GM18505 (cell line): ENCODE measurements at regions not wholly inside any gene's neighbourhood (a gene's known extent, or its start where the extent isn't known, plus 50 kb on each side); places are given as distances from the start of the nearest gene placed in this dataset.
A peak's percentile ranks its signal among the peaks of the same experiment; 100 is the strongest.
"Not testable (repeated sequence)": the region's sequence is repeated elsewhere in the genome, so short reads cannot be mapped to it uniquely, and the experiment has no call there.

Experiments
- ATAC-seq: cut with Tn5 transposase; IDR thresholded peaks from one replicate; pipeline ENCODE4 v1.9.1; 2021; ENCODE audit not compliant: unreplicated experiment
- POLR2A ChIP-seq: IDR thresholded peaks from 4 replicates; pipeline ENCODE4 v1.6.1; 2011; ENCODE audit warnings: borderline replicate concordance; ENCODE audit not compliant: insufficient read depth, insufficient read length; ENCODE audit errors: extremely low read depth

DNA sequence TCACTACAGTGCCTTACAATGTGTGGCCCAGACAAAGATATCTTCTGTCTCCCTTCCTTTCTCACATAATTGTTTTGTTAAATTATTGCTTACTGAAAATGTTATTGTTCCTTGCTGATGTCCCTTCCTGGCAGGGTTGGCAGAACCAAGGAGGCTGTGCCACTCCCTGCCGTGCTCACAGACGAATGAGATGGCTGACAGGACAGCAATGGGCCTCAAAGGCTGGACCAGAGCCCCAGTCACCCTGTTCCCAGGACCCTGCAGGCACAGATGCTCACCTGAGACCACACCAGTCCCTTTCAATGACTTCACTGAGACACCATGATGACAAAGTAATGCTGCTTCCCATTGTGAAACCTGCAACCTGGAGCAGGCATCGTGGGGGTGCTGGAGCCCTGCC, 375.1 kb downstream of the HACE1 start:
- ATAC-seq: no peak
- no peak for TF ChIP-seq POLR2A

DNA sequence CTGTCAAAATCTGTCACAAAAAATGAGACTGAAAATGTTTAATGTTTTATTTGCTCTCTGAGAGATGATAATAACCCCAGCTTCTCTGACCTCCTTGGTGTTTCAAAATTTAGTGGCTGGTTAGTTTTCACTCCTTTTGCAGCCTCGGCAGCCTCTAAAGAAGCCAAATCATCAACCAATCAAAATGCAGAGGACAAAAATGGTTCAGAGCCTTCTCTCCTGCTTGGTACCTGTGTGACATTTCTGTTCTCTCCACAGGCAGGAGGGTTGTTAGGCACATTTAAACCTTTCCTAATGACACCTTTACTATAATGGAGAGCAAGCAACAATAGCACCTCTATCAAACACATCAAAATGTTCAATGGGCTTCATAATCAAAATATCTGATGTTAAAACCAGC, 375.5 kb downstream of the HACE1 start:
- no peak for ATAC-seq
- TF ChIP-seq POLR2A: no peak

DNA sequence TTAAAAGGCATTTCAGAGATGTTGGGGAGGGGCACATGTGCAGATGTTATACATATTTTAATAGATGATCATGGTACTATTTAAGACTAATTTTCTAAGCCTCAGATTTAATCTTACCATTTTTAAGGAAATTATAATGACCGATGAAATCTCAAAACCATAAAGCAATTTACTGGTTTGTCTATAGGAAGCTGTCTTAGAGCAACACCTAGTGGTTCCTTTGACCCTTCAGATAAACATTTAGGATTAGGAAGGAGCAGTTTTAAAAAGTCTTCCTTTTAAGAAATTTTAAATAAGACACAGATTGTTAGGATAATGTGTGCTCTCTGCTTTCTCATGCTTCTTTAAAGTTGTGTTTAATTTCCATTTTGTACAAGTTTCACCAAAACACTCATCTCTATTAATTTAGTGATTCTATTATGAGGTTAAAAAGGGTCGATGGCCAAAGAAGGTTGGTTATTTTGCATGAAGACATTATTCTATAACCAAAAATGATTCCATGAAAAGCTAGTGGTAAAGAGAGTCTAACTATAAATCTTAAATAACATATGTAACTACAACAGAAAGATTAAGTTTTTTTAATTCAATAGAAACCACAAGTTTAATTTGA, 376.4 kb downstream of the HACE1 start:
- TF ChIP-seq POLR2A: no peak
- no peak for ATAC-seq

DNA sequence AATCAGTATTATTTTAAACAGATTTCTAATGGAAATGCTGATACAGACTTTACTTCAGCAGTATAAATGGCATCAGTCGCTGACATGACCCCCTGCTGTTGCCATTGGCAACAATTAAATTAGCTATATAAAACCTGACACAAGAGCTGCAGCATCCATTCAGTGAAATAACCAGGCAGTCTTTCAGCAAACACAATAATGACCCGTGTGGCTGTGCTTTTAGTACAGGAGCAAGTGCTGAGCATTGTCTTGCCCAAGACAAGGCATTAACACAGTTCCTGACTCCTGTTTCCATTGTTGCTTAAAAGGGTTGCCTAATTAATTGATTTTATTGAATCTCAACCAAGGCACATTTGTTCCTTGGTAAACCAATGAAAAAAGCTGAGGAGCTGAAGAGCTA, 382.1 kb downstream of the HACE1 start:
- TF ChIP-seq POLR2A: no peak
- ATAC-seq: no peak

DNA sequence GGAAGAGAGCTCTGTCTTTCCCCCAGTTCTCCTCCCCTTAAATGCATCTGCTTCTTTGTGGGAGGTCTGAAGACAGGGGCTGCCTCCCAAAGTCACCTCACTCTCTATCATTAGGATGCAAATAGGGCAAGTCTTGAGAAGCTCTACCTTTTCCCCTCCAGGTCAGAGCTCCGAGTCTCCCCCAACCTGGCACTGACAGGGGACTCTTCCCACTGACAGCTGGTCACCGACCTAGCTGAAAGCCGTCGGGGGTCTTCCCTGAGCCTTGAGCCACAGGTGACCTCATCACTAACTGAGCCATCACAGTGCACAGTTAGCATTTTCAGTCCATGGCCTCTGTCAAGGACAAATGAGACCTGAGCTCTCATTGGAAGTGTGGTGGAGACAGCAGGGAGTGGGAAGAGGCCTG, 386.7 kb downstream of the HACE1 start:
- ATAC-seq: no peak
- TF ChIP-seq POLR2A: no peak

DNA sequence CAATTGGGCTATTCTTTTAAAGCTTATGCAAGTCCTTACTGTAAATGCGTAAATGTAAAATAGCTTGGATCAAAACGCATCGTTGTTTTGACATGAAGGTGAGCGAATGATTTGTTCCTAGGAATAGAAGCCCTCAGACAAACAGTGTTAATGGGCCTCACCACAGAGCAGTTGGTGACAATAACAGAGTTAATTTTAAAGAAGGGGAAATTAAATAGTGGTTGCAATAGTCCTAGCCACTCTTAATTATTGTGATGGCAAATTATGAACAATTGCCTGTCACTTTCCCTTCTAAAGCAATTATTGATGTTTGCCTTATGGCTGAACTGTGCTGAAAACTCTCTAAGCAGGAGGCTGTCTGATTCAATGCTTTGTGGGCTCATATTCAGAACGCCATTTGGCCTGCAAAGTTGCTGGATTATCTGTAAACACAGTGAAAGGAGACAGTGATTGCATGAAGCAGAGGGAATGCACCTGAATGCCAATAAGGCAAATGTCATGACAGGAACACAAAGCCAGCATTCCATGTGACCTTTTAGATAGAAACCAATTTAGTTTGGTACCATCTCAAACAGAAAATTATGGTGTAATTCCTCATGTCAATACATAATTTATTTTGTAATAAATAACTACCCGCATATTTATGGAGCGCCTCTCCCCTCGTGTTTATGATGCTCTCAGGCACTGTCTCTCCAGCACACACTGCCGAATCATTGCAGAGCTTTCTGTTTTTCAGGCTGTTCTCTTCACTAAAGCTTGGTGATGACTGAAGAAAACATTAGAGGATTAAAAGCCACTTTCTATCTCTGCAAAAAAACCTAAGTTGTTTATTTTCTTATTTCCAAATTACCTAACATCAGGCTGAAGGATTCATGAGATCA, 387.5 kb downstream of the HACE1 start:
- TF ChIP-seq POLR2A: no peak
- no peak for ATAC-seq

DNA sequence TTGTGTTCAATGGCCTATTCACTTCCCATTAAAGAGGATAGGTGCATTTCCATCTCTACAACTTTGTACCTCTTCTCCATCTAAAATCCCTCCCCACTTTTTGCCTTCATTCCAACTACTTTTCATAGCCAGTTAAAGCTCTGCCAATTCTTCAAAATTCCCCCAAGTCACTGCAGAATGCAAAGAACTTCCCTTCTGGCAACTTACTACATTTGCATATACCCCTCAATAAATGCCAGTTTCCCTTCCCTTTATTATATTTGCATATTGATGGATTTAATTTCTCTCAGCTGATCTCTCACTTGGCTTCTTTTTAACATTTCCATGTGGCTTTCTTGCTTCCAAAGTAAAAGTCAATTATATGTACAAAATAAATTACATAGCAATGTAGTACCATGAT, 393.4 kb downstream of the HACE1 start:
- no peak for TF ChIP-seq POLR2A
- no peak for ATAC-seq

DNA sequence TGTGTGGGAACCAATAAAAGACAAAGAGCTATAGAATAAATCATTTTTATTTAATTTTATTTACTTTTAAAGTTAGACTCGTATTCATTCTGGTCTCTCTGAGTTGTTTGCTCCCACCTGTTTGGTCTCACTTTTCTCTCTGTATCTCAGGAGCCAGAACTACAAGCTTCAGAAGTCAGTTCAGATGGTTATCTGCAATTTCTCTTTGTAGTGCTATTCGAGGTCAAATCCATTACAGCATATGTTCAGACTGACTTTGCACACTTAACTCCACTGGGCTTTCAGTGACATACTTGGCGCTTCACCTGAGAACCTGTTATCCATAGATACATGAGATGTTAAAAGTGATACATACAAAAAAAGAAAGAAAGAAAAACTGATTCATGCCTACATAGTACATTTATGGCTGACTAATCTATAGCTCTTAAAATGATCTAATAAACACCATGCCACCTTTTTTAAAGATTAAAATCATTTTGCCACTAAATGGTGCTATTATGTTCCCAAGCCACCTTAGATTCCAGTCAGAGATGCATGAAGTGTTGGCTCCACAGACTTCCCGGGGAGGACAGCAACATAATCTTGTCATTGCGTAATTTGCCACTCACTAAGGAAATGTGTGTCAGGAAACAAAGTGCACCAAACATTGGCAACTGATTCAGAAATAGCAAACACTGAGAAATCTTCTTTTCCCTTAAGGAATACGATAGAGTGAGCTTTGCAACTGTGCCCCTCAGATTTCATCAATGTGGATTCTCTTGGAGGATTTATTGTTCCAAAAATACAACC, 396.7 kb downstream of the HACE1 start:
- TF ChIP-seq POLR2A: no peak
- ATAC-seq: no peak

DNA sequence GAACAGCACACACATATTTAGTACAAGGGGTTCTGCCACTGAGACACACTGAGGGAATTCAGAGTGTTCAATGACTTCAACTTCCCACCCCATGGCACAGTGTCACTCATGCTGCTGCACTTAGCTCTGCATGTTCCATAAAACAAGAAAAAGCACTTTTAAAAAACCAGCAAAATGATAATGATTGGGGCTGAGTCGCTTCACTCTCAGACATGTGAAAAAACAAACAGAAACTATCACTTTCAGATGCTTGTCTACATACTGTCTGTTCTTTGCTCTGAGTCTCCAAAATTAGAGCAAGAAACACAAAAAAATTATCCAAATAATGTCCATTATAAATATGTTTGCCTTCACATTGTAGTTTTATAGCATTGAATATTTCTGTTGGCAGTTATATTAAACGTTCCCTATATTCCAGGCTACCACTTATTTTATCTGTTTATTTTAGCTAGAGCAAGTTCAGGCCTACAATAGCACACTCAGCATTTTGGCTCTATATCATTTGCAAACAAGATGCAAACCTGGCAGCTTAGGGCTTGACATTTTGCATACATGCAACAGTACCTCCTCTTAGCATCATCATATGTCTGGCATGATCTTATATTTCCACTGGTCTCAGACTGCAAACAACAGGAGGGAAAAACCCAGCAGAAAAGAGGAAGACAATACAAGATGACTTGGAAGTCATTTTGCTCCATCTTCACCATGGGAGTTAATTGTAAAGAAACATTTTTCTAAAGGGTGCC, 398.8 kb downstream of the HACE1 start:
- no peak for TF ChIP-seq POLR2A
- no peak for ATAC-seq

DNA sequence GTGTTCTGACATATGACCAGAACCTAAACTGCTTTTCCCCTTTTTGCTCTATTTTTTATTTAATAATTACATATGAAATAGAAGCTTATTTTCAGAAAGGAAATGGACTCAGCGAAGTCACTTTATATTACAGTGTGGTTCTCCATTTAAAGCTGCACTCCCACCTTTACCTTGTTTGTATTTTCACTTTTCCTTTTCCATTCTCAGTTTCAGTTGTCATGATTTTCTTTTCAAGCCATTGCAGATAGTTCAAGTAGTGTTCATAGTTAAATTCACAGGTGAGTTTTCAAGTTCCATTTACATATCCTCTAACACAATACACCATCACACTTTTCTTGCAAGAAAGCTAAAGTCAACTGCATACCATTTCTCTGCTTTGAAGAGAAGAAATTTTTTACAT, 400.2 kb downstream of the HACE1 start:
- TF ChIP-seq POLR2A: no peak
- peak; percentile 90 for ATAC-seq

DNA sequence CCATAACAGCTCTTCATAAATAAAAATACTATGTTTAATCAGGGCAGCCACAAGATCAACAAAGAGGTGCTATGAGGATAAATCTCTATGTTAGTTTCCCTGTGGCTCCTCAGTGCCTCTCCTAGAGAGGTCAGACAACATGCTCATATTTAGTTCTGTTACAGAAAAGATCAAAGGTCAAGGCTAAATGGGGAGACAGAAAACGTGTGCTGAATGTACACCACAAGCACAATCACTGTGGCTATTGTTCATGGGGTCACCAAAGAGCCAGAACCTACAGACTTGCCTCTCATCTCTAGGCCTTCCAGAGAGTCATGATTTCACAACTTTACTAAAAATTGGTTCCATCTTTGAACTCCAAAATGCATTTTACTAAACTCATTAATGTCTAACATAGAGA, 409.8 kb downstream of the HACE1 start:
- TF ChIP-seq POLR2A: no peak
- no peak for ATAC-seq

DNA sequence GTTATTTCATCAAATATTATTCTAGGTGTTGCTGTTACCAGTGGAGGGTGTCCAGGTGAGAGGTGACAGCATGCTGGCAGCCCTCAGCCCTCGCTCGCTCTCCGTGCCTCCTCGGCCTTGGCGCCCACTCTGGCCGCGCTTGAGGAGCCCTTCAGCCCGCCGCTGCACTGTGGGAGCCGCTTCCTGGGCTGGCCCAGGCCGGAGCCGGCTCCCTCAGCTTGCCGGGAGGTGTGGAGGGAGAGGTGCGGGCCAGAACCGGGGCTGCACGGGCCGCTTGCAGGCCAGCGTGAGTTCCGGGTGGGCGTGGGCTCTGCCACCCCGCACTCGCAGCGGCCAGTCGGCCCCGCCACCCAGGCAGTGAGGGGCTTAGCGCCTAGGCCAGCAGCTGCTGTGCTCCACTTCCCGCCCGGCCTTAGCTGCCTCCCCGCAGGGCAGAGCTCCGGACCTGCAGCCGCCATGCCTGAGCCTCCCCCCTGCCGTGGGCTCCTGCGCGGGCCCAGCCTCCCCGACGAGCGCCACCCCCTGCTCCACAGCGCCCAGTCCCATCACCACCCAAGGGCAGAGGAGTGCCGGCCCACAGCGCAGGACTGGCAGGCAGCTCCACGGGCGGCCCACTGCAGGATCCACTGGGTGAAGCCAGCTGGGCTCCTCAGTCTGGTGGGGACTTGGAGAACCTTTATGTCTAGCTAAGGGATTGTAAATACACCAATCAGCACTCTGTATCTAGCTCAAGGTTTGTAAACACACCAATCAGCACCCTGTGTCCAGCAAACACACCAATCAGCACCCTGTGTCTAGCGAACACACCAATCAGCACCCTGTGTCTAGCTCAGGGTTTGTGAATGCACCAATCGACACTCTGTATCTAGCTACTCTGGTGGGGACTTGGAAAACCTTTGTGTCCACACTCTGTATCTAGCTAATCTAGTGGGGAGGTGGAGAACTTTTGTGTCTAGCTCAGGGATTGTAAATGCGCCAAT, 413.3 kb downstream of the HACE1 start:
- ATAC-seq: not testable (repeated sequence)

DNA sequence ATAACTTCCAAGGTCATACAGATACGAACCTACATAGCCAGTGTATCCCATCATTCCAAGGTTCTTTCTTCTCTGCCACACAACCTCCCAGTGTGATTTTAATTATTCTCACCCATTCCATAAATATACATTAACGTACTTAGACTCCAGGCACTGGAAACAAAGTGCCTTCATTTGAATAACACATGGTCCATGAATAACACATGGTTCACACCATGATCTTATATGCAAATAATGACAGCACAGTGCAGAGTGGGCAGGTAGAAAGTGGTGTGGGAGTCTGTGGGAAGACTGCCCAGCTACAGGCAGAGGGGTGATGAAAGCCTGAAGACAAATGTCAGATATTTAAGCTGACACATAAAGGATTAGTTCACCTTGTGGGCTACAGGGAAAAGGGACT, 425.2 kb downstream of the HACE1 start:
- no peak for TF ChIP-seq POLR2A
- ATAC-seq: no peak

DNA sequence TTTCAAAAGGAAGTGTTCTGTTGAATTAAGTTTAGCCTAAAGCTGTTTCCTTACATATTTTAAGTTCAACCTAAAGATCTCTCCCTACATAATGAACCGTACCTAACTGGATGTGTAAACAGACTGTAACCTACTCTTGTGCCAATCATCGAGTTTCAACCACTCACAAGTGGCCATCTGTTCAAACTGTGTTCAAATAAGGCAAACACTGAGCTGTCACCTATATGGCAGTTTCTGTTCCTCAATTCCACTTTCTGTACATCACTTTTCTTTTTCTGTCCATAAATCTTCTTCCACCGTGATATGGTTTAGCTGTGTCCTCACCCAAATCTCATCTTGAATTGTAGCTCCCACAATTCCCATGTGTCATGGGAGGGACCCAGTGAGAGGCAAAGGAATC, 428.6 kb downstream of the HACE1 start:
- TF ChIP-seq POLR2A: no peak
- ATAC-seq: peak; percentile 72
